Fibroblast of the aortic adventitia (primary cell): ENCODE measurements at regions not wholly inside any gene's neighbourhood (a gene's known extent, or its start where the extent isn't known, plus 50 kb on each side); places are given as distances from the start of the nearest gene placed in this dataset.

ENCODE experiments used
- DNase-seq: peaks from one replicate; pipeline ENCODE4 v3.0.0-alpha.2; 2010; ENCODE audit warnings: low read depth
- H3K4me3 ChIP-seq: 2 replicates; pipeline ENCODE4 v1.5.1; 2011; ENCODE audit warnings: low read depth, mild to moderate bottlenecking, control low read depth, low read length, moderate library complexity
- CTCF ChIP-seq: IDR thresholded peaks from 2 replicates; pipeline ENCODE4 v1.5.1; 2011; ENCODE audit warnings: mild to moderate bottlenecking, low read length, control low read depth, inconsistent platforms; ENCODE audit not compliant: insufficient read depth

GRCh38 chr13:106033659-106034058, 501.8 kb downstream of the EFNB2 start:
- peak; percentile 77 for DNase-seq
- H3K4me3 ChIP-seq = no peak overlapping the region

GRCh38 chr13:106032441-106032840, 503.0 kb downstream of the EFNB2 start:
- no peak for TF ChIP-seq CTCF
- DNase-seq = no peak
- no peak overlapping the region for H3K4me3 ChIP-seq

More at GRCh38 chr13:106033659-106034058, 501.8 kb downstream of the EFNB2 start:
- TF ChIP-seq CTCF = peak; percentile 46

GRCh38 chr13:106029676-106030290, 505.7 kb downstream of the EFNB2 start:
- TF ChIP-seq CTCF = no peak
- DNase-seq = no peak
- H3K4me3 ChIP-seq = no peak overlapping the region

GRCh38 chr13:106028911-106029310, 506.6 kb downstream of the EFNB2 start:
- no peak for TF ChIP-seq CTCF
- DNase-seq = no peak
- no peak overlapping the region for H3K4me3 ChIP-seq

- no peak overlapping the region for H3K4me3 ChIP-seq
- no peak for TF ChIP-seq CTCF
- no peak for DNase-seq
Observed at GRCh38 chr13:106011600-106011999, 523.9 kb downstream of the EFNB2 start.

- no peak for TF ChIP-seq CTCF
- no peak overlapping the region for H3K4me3 ChIP-seq
- DNase-seq = no peak
Observed at GRCh38 chr13:106010836-106011235, 524.6 kb downstream of the EFNB2 start.

- TF ChIP-seq CTCF = no peak
- no peak overlapping the region for H3K4me3 ChIP-seq
- DNase-seq = no peak
Observed at GRCh38 chr13:106008540-106008939, 526.9 kb downstream of the EFNB2 start.
